ENCODE measurements at regions not wholly inside any gene's neighbourhood (a gene's known extent, or its start where the extent isn't known, plus 50 kb on each side); places are given as distances from the start of the nearest gene placed in this dataset.

DNA sequence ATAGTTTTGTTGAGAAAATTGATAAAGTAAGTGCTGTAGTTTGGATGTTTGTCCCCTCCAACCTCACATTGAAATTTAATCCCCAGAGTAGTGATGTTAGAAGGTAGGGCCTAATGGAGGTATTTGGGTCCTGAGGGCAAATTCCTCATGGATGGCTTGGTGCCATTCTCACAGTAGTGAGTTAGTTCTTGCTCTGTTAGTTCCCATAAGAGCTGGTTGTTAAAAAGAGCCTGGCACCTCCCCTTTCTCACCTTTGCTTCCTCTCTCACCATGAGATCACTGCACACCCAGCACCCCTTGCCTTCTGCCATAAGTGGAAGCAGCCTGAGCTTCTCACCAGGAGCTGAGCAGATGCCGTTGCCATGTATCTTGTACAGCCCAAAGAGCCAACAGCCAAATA is 354.8 kb upstream of the NFIA start:
- Mint-ChIP-seq H3K9me3 (ENCODE audit: unreplicated experiment) (no peaks in the 10 kb centered on the region), H3K4me3 (ENCODE audit: unreplicated experiment) (no peak overlapping the region), H3K27me3 (ENCODE audit: unreplicated experiment) (no peaks in the 10 kb centered on the region), H3K36me3 (ENCODE audit: low read depth, unreplicated experiment) (peaks cover 3% of the 10 kb centered on the region), H3K27ac (ENCODE audit: unreplicated experiment) (no peak overlapping the region), H3K4me1 (ENCODE audit: unreplicated experiment) (no peaks in the 10 kb centered on the region)
- DNase-seq (ENCODE audit: low spot score), result no peak
- TF ChIP-seq, protein P1, sequence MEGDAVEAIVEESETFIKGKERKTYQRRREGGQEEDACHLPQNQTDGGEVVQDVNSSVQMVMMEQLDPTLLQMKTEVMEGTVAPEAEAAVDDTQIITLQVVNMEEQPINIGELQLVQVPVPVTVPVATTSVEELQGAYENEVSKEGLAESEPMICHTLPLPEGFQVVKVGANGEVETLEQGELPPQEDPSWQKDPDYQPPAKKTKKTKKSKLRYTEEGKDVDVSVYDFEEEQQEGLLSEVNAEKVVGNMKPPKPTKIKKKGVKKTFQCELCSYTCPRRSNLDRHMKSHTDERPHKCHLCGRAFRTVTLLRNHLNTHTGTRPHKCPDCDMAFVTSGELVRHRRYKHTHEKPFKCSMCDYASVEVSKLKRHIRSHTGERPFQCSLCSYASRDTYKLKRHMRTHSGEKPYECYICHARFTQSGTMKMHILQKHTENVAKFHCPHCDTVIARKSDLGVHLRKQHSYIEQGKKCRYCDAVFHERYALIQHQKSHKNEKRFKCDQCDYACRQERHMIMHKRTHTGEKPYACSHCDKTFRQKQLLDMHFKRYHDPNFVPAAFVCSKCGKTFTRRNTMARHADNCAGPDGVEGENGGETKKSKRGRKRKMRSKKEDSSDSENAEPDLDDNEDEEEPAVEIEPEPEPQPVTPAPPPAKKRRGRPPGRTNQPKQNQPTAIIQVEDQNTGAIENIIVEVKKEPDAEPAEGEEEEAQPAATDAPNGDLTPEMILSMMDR (IDR thresholded peaks at IDR 0.05; ENCODE audit: unreplicated experiment), result no peak

- no peaks in the 10 kb centered on the region for H3K36me3 Mint-ChIP-seq (ENCODE audit: low read depth, unreplicated experiment)
- no peak overlapping the region for H3K4me3 Mint-ChIP-seq (ENCODE audit: unreplicated experiment)
- no peak overlapping the region for H3K27ac Mint-ChIP-seq (ENCODE audit: unreplicated experiment)
- no peaks in the 10 kb centered on the region for H3K9me3 Mint-ChIP-seq (ENCODE audit: unreplicated experiment)
- TF ChIP-seq, protein P1 (IDR thresholded peaks at IDR 0.05; ENCODE audit: unreplicated experiment), result no peak
- DNase-seq (ENCODE audit: low spot score), result no peak
- H3K4me1 Mint-ChIP-seq (ENCODE audit: unreplicated experiment), result no peaks in the 10 kb centered on the region
- H3K27me3 Mint-ChIP-seq (ENCODE audit: unreplicated experiment), result no peaks in the 10 kb centered on the region
Observed at GRCh38 chr1:60716472-60716871, 365.9 kb upstream of the NFIA start.

- TF ChIP-seq, protein P1 (IDR thresholded peaks at IDR 0.05; ENCODE audit: unreplicated experiment), result no peak
- Mint-ChIP-seq H3K27ac (ENCODE audit: unreplicated experiment) (no peak overlapping the region), H3K36me3 (ENCODE audit: low read depth, unreplicated experiment) (no peaks in the 10 kb centered on the region), H3K4me3 (ENCODE audit: unreplicated experiment) (no peak overlapping the region), H3K9me3 (ENCODE audit: unreplicated experiment) (no peaks in the 10 kb centered on the region), H3K27me3 (ENCODE audit: unreplicated experiment) (no peaks in the 10 kb centered on the region), H3K4me1 (ENCODE audit: unreplicated experiment) (no peaks in the 10 kb centered on the region)
- DNase-seq (ENCODE audit: low spot score), result no peak
Observed at GRCh38 chr1:60715970-60716369, 366.4 kb upstream of the NFIA start.

- TF ChIP-seq, protein P1 (IDR thresholded peaks at IDR 0.05; ENCODE audit: unreplicated experiment), result no peak
- Mint-ChIP-seq H3K27ac (ENCODE audit: unreplicated experiment) (no peak overlapping the region), H3K4me3 (ENCODE audit: unreplicated experiment) (no peak overlapping the region), H3K27me3 (ENCODE audit: unreplicated experiment) (no peaks in the 10 kb centered on the region), H3K4me1 (ENCODE audit: unreplicated experiment) (no peaks in the 10 kb centered on the region), H3K9me3 (ENCODE audit: unreplicated experiment) (no peaks in the 10 kb centered on the region), H3K36me3 (ENCODE audit: low read depth, unreplicated experiment) (no peaks in the 10 kb centered on the region)
- DNase-seq (ENCODE audit: low spot score), result no peak
Observed at GRCh38 chr1:60709426-60709825, 372.9 kb upstream of the NFIA start.

DNA sequence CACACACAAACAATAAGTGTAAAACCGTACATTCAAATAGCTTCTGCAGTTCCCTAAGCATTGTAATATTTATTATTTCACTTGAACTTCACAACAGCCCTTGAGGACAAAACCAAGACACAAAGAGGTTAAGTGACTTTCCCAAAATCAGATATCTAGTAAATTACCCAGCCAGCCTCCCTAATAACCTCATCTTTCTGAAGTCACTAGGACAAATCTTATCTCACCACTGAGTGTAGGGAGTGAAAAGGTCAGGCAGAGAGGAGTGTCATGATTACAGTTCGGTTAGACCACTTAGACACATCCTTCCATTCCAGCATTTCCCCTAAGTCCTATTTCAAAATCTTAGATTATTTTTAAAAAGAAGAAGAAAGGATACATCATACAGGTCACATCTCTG is 377.3 kb upstream of the NFIA start:
- TF ChIP-seq, protein P1 (IDR thresholded peaks at IDR 0.05; ENCODE audit: unreplicated experiment), result no peak
- Mint-ChIP-seq H3K27ac (ENCODE audit: unreplicated experiment) (no peak overlapping the region), H3K9me3 (ENCODE audit: unreplicated experiment) (no peaks in the 10 kb centered on the region), H3K36me3 (ENCODE audit: low read depth, unreplicated experiment) (no peaks in the 10 kb centered on the region), H3K4me3 (ENCODE audit: unreplicated experiment) (no peak overlapping the region), H3K27me3 (ENCODE audit: unreplicated experiment) (no peaks in the 10 kb centered on the region), H3K4me1 (ENCODE audit: unreplicated experiment) (no peaks in the 10 kb centered on the region)
- no peak for DNase-seq (ENCODE audit: low spot score)

All from endothelial cell (in vitro differentiated cells).